Urinary bladder (tissue), 3 donors: ENCODE measurements at regions not wholly inside any gene's neighbourhood (a gene's known extent, or its start where the extent isn't known, plus 50 kb on each side); places are given as distances from the start of the nearest gene placed in this dataset.

ENCODE experiments used
- DNase-seq: peaks from one replicate; pipeline ENCODE4 v3.0.0-alpha.2; 2015; ENCODE audit errors: extremely low spot score
- H3K27ac ChIP-seq: one replicate; pipeline ENCODE4 v1.5.1; 2013; ENCODE audit warnings: low read depth, mild to moderate bottlenecking, moderate library complexity
- H3K36me3 ChIP-seq: one replicate; pipeline ENCODE4 v1.6.1; 2013; ENCODE audit warnings: mild to moderate bottlenecking, moderate library complexity; ENCODE audit not compliant: insufficient read depth
- H3K4me1 ChIP-seq: one replicate; pipeline ENCODE4 v1.6.1; 2013; ENCODE audit warnings: mild to moderate bottlenecking, moderate library complexity; ENCODE audit not compliant: insufficient read depth
- H3K4me3 ChIP-seq: one replicate; pipeline ENCODE4 v1.5.1; 2013; ENCODE audit warnings: low read depth, low read length
- WGBS: extraction: QIAGEN DNeasy Blood & Tissue Kit; methylation state at CpG from one replicate; pipeline ENCODE4 v1.1.7; 2013; 5-methylcytosine and 5-hydroxymethylcytosine counted together
- donor health status: healthy with polysubstance abuse.
- donor health status: healthy.

- Histone ChIP-seq H3K4me1 (peaks cover 1% of the 10 kb centered on the region), H3K4me3 (no peak overlapping the region), H3K27ac (no peak overlapping the region), H3K36me3 (no peaks in the 10 kb centered on the region)
- no peak for DNase-seq
These were observed 89.0 kb upstream of the AKIRIN2 start for GRCh38 chr6:87791029-87791428.

GRCh38 chr6:87789900-87790290 lies 87.9 kb upstream of the AKIRIN2 start:
- H3K4me3 ChIP-seq: no peak overlapping the region
- no peak for DNase-seq
- no peaks in the 10 kb centered on the region for H3K36me3 ChIP-seq
- WGBS: 81% methylated on average over 3 of the region's 3 CpGs
- peaks cover 1% of the 10 kb centered on the region for H3K4me1 ChIP-seq
- no peak overlapping the region for H3K27ac ChIP-seq

GRCh38 chr6:87789198-87789899 lies 87.3 kb upstream of the AKIRIN2 start:
- no peaks in the 10 kb centered on the region for H3K36me3 ChIP-seq
- H3K27ac ChIP-seq: no peak overlapping the region
- 37% methylated on average over 2 of the region's 2 CpGs for WGBS
- no peak for DNase-seq
- peaks cover 1% of the 10 kb centered on the region for H3K4me1 ChIP-seq
- H3K4me3 ChIP-seq: no peak overlapping the region

- Histone ChIP-seq H3K27ac (no peak overlapping the region), H3K4me1 (peaks cover 1% of the 10 kb centered on the region), H3K4me3 (no peak overlapping the region), H3K36me3 (no peaks in the 10 kb centered on the region)
- DNase-seq: no peak
- WGBS: 95% methylated on average over 3 of the region's 3 CpGs
These were observed 86.1 kb upstream of the AKIRIN2 start for GRCh38 chr6:87788141-87788540.

- H3K36me3 ChIP-seq: no peaks in the 10 kb centered on the region
- 91% methylated on average over 2 of the region's 2 CpGs for WGBS
These were observed 83.3 kb upstream of the AKIRIN2 start for GRCh38 chr6:87785229-87785862.

GRCh38 chr6:87784690-87785089 lies 82.7 kb upstream of the AKIRIN2 start:
- peaks cover 1% of the 10 kb centered on the region for H3K4me1 ChIP-seq
- H3K4me3 ChIP-seq: no peak overlapping the region
- DNase-seq: no peak
- no peaks in the 10 kb centered on the region for H3K36me3 ChIP-seq
- no peak overlapping the region for H3K27ac ChIP-seq
- 60% methylated on average over 2 of the region's 2 CpGs for WGBS

More at GRCh38 chr6:87785229-87785862, 83.3 kb upstream of the AKIRIN2 start:
- Histone ChIP-seq H3K4me3 (no peak overlapping the region), H3K4me1 (peaks cover 1% of the 10 kb centered on the region), H3K27ac (no peak overlapping the region)
- no peak for DNase-seq

- Histone ChIP-seq H3K36me3 (no peaks in the 10 kb centered on the region), H3K4me3 (no peak overlapping the region), H3K27ac (no peak overlapping the region), H3K4me1 (peaks cover 1% of the 10 kb centered on the region)
- DNase-seq: no peak
These were observed 82.0 kb upstream of the AKIRIN2 start for GRCh38 chr6:87784051-87784450.

- WGBS: 90% methylated on average over 2 of the region's 2 CpGs
- Histone ChIP-seq H3K36me3 (no peaks in the 10 kb centered on the region), H3K4me3 (no peak overlapping the region), H3K27ac (no peak overlapping the region), H3K4me1 (no peaks in the 10 kb centered on the region)
- DNase-seq: no peak
These were observed 77.5 kb upstream of the AKIRIN2 start for GRCh38 chr6:87779542-87779941.

GRCh38 chr6:87772597-87773530 lies 70.8 kb upstream of the AKIRIN2 start:
- Histone ChIP-seq H3K27ac (no peak overlapping the region), H3K4me1 (no peaks in the 10 kb centered on the region), H3K36me3 (no peaks in the 10 kb centered on the region), H3K4me3 (no peak overlapping the region)
- no peak for DNase-seq
- WGBS: 48% methylated on average over 6 of the region's 6 CpGs

GRCh38 chr6:87767478-87767877 lies 65.4 kb upstream of the AKIRIN2 start:
- no peak for DNase-seq
- H3K27ac ChIP-seq: no peak overlapping the region
- no peak overlapping the region for H3K4me3 ChIP-seq
- no peaks in the 10 kb centered on the region for H3K36me3 ChIP-seq
- 95% methylated on average over 10 of the region's 10 CpGs for WGBS
- H3K4me1 ChIP-seq: no peaks in the 10 kb centered on the region

- DNase-seq: no peak
- WGBS: 43% methylated on average over 2 of the region's 2 CpGs
- no peaks in the 10 kb centered on the region for H3K4me1 ChIP-seq
- H3K4me3 ChIP-seq: no peak overlapping the region
- H3K36me3 ChIP-seq: no peaks in the 10 kb centered on the region
- no peak overlapping the region for H3K27ac ChIP-seq
These were observed 64.2 kb upstream of the AKIRIN2 start for GRCh38 chr6:87766211-87766610.

- Histone ChIP-seq H3K4me1 (no peaks in the 10 kb centered on the region), H3K4me3 (no peak overlapping the region), H3K36me3 (no peaks in the 10 kb centered on the region), H3K27ac (no peak overlapping the region)
- DNase-seq: no peak
- 85% methylated on average over 4 of the region's 4 CpGs for WGBS
These were observed 61.9 kb upstream of the AKIRIN2 start for GRCh38 chr6:87763901-87764300.

GRCh38 chr6:87763276-87763675 lies 61.2 kb upstream of the AKIRIN2 start:
- 95% methylated on average over 2 of the region's 2 CpGs for WGBS
- no peaks in the 10 kb centered on the region for H3K4me1 ChIP-seq
- H3K4me3 ChIP-seq: no peak overlapping the region
- H3K27ac ChIP-seq: no peak overlapping the region
- no peak for DNase-seq
- no peaks in the 10 kb centered on the region for H3K36me3 ChIP-seq

GRCh38 chr6:87762116-87762515 lies 60.1 kb upstream of the AKIRIN2 start:
- Histone ChIP-seq H3K4me1 (no peaks in the 10 kb centered on the region), H3K27ac (no peak overlapping the region), H3K36me3 (no peaks in the 10 kb centered on the region), H3K4me3 (no peak overlapping the region)
- WGBS: 45% methylated on average over 3 of the region's 3 CpGs
- DNase-seq: no peak
